Kidney (tissue), 13 donors: ENCODE measurements at regions not wholly inside any gene's neighbourhood (a gene's known extent, or its start where the extent isn't known, plus 50 kb on each side); places are given as distances from the start of the nearest gene placed in this dataset.
A peak's percentile ranks its signal among the peaks of the same experiment; 100 is the strongest.

ENCODE experiments used
- DNase-seq, 5 donors: peaks; one replicate each; pipeline ENCODE4 v3.0.0-alpha.2; 2013 to 2020
- FAIRE-seq: peaks from 2 replicates; lab custom pipeline; 2012; peaks lifted over from hg19 to GRCh38; lab: Jason Lieb, UNC
- H3K27ac ChIP-seq, 2 donors: one replicate each; pipeline ENCODE4 v1.7.0; 2013; ENCODE audit warnings: low read depth in 2 of 2, low read length in 2 of 2, inconsistent platforms in 1 of 2
- H3K27me3 ChIP-seq: one replicate; pipeline ENCODE4 v1.7.1; 2013; ENCODE audit warnings: low read length, inconsistent platforms; ENCODE audit not compliant: control insufficient read depth, insufficient read depth
- H3K36me3 ChIP-seq, 3 donors: one replicate each; pipeline versions ENCODE4 v1.7.0 to v1.7.1; 2013; ENCODE audit warnings: low read length in 3 of 3, control low read depth in 1 of 3, inconsistent platforms in 1 of 3; ENCODE audit not compliant: insufficient read depth in 3 of 3, control insufficient read depth in 2 of 3
- H3K4me1 ChIP-seq, 3 donors: one replicate each; pipeline versions ENCODE4 v1.7.0 to v1.7.1; 2013; ENCODE audit warnings: low read length in 3 of 3, inconsistent platforms in 1 of 3, low read depth in 1 of 3; ENCODE audit not compliant: control insufficient read depth in 2 of 3, insufficient read depth in 2 of 3
- H3K4me3 ChIP-seq, 3 donors: one replicate each; pipeline versions ENCODE4 v1.7.0 to v1.8.1; 2013; ENCODE audit warnings: low read length in 3 of 3, control low read depth in 1 of 3, inconsistent platforms in 1 of 3
- H3K9ac ChIP-seq, 3 donors: one replicate each; pipeline versions ENCODE4 v1.7.0 to v1.7.1; 2013; ENCODE audit warnings: low read length in 3 of 3, control low read depth in 1 of 3, inconsistent platforms in 1 of 3
- H3K9me3 ChIP-seq, 3 donors: one replicate each; pipeline versions ENCODE4 v1.7.0 to v1.7.1; 2013; ENCODE audit warnings: low read length in 3 of 3, control low read depth in 1 of 3, inconsistent platforms in 1 of 3; ENCODE audit not compliant: control insufficient read depth in 2 of 3, insufficient read depth in 1 of 3
- intact Hi-C: fragments of 100-400 bp; cut with DNase I; formaldehyde crosslinking; loops from one replicate; pipeline ENCODE4 v1.11.1; 2022
- TF ChIP-seq, protein P1 (sequence below): IDR thresholded peaks from 3 replicates; pipeline ENCODE4 v1.5.1; 2012; ENCODE audit warnings: mild to moderate bottlenecking, moderate library complexity, borderline replicate concordance; ENCODE audit not compliant: insufficient read depth; ENCODE audit errors: extremely low read depth
- donor health status: control.
- donor health status: control.
- donor health status: control.
- donor health status: control.
- donor health status: control.
- donor health status: DM: yes; HTN: yes; CAD: no.
- donor health status: Normal renal cell carcinoma (clear cell type).

DNA sequence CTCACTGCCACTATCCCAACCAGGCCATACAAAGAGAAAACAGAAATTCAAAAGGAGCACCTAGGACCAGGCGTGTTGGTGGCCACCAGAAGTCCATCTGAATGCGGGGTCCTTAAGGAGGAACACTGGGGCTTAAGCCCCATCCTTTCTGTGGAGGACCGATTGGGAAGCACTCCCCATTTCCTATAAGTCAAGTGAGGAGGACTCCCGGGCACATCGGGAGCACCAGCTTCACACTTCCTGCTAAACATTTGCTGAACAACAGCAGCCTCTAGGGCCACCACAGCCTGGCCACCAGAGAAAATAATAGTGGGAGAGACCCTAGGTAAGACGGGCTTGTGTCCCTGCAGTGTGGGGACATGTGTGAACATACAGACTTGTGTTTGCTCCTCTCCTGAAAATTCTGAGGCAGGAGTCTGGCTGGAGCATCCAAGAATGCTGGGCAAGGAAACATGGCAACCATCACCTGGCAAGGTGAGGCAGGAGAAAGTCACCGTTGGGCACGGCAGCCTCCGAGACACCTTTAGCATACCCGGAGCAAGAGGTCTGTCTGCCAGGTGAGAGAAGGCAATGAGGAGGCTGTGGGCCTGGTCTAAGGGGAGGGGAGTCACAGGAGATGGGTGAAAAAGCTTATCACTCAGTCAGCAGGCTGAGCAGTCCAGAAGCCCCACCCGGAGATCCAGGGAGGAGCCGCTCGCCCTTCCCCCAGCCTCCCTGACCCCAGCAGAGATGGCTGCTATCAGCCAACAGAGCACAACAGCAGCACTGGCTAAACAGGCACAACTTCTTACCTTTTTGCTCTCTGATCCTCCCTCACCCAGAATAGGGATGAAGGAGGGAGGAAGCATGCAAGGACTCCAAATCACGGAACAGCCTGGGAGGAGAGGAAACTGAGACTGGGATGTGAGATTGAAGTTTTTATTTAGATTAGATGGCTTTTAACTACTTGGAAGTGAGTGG lies 282.3 kb downstream of the EIPR1 start:
- Histone ChIP-seq H3K9ac (no peak overlapping the region), H3K4me3 (no peak overlapping the region), H3K27me3 (no peaks in the 10 kb centered on the region), H3K9me3 (no peaks in the 10 kb centered on the region), H3K36me3 (no peaks in the 10 kb centered on the region), H3K4me1 (no peaks in the 10 kb centered on the region), H3K27ac (no peak overlapping the region)
- peak in 1 of 5 donors; percentile 21 for DNase-seq
- TF ChIP-seq, protein P1, sequence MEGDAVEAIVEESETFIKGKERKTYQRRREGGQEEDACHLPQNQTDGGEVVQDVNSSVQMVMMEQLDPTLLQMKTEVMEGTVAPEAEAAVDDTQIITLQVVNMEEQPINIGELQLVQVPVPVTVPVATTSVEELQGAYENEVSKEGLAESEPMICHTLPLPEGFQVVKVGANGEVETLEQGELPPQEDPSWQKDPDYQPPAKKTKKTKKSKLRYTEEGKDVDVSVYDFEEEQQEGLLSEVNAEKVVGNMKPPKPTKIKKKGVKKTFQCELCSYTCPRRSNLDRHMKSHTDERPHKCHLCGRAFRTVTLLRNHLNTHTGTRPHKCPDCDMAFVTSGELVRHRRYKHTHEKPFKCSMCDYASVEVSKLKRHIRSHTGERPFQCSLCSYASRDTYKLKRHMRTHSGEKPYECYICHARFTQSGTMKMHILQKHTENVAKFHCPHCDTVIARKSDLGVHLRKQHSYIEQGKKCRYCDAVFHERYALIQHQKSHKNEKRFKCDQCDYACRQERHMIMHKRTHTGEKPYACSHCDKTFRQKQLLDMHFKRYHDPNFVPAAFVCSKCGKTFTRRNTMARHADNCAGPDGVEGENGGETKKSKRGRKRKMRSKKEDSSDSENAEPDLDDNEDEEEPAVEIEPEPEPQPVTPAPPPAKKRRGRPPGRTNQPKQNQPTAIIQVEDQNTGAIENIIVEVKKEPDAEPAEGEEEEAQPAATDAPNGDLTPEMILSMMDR: no peak
- FAIRE-seq: no peak
- intact Hi-C loops: no loop called here

DNA sequence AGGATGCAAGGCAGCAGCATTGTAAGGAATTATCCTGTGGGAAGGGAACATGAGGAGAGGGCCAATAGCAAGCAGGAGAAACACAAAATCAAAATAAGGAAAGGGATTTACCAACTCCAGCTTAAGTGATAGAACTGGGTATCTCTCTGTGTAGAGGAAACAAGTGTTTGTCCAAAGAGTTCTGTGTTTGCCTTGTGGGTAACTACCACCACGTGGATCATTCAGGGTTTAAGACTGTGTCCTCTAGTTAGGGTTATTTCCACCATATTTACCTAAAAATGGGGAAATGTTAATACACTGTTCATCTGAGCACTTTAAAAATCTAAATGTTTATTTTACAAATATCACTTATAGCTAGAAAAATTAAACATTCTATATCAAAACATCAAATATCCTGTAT lies 283.3 kb downstream of the EIPR1 start:
- no peaks in the 10 kb centered on the region for H3K27me3 ChIP-seq
- H3K4me1 ChIP-seq: no peaks in the 10 kb centered on the region
- H3K27ac ChIP-seq: no peak overlapping the region
- no peak overlapping the region for H3K9ac ChIP-seq
- H3K9me3 ChIP-seq: peaks cover 0 to 2% (median under 1%) of the 10 kb centered on the region in 3 donors
- FAIRE-seq (no peak), DNase-seq (no peak)
- H3K4me3 ChIP-seq: no peak overlapping the region
- intact Hi-C loops: no loop called here
- no peaks in the 10 kb centered on the region for H3K36me3 ChIP-seq
- TF ChIP-seq, protein P1: no peak

DNA sequence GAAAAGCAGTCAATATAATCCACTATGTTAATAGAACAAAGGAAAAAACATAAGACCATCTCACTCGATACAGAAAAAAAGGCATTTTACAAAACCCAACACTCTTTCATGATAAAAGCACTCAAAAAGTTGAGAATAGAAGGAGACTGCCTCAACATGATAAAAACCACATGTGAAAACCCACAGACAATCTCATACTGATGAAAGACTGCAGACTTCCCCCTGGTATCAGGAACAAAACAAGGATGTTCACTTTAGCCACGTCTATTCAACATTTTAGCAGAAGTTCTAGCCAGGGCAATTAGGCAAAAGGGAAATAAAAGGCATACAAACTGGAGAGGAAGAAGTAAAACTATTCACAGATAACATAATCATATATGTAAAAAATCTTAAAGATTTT lies 285.9 kb downstream of the EIPR1 start:
- Histone ChIP-seq H3K27ac (no peak overlapping the region), H3K4me3 (no peak overlapping the region), H3K9me3 (peaks cover 0 to 4% (median 2%) of the 10 kb centered on the region in 3 donors), H3K9ac (no peak overlapping the region), H3K36me3 (no peaks in the 10 kb centered on the region), H3K4me1 (no peaks in the 10 kb centered on the region), H3K27me3 (no peaks in the 10 kb centered on the region)
- no peak for DNase-seq
- TF ChIP-seq, protein P1: no peak
- no peak for FAIRE-seq
- intact Hi-C loops: no loop called here
